SKM-1 treated with dmso at 0.1 percent for 144 hours (cell line): ENCODE measurements at regions not wholly inside any gene's neighbourhood (a gene's known extent, or its start where the extent isn't known, plus 50 kb on each side); places are given as distances from the start of the nearest gene placed in this dataset.
"Not testable (repeated sequence)": the region's sequence is repeated elsewhere in the genome, so short reads cannot be mapped to it uniquely, and the experiment has no call there.

Experiments used
- DNase-seq: peaks from one replicate; lab custom pipeline; 2025; ENCODE audit not compliant: unreplicated experiment; lab: John Stamatoyannopoulos, UW

GRCh38 chrX:90337161-90337560 lies 415.5 kb downstream of the TGIF2LX start:
- DNase-seq: not testable (repeated sequence)

GRCh38 chrX:90369632-90370031 lies 447.9 kb downstream of the TGIF2LX start:
- not testable (repeated sequence) for DNase-seq

DNA sequence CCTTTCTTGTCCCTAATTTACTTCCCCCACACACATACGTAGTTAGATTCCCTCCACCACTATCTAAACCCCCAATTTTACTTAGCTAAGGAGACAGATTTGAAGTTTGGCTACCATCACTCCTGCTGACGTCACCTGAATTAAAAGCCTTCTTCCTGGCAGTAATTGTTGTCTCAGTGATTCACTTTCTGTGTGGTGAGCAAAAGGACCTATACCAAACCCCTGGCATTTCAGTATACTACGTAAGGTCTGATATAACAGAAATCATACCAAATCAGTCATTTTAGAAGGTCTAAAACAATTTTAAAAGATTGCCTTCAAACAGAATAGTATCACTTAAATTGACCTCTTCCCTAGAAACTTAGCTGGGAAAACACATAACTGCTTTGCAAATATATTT lies 476.3 kb downstream of the TGIF2LX start:
- not testable (repeated sequence) for DNase-seq

- not testable (repeated sequence) for DNase-seq
Measured at GRCh38 chrX:90402169-90402568, 480.5 kb downstream of the TGIF2LX start.

DNA sequence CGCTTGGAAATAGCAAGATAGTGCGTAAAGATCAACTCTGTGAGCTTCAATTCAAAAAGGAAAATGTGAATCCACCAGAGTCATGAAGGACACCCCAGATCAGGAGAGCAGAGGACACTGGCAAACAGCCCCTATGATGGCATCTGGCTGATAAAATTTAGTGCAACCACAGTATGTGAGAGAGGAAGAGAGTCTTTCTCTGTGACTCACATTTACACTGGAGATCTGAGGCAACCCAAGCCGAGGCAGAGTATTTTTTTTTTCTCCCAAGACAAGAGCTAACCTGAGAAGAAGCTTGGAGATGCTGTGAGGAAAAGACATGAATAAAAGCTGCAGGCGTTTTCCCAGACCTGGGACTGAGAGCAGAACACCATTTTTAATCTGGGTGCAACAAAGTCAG lies 482.2 kb downstream of the TGIF2LX start:
- DNase-seq: not testable (repeated sequence)

- not testable (repeated sequence) for DNase-seq
Measured at GRCh38 chrX:90404846-90405436, 483.2 kb downstream of the TGIF2LX start.

DNA sequence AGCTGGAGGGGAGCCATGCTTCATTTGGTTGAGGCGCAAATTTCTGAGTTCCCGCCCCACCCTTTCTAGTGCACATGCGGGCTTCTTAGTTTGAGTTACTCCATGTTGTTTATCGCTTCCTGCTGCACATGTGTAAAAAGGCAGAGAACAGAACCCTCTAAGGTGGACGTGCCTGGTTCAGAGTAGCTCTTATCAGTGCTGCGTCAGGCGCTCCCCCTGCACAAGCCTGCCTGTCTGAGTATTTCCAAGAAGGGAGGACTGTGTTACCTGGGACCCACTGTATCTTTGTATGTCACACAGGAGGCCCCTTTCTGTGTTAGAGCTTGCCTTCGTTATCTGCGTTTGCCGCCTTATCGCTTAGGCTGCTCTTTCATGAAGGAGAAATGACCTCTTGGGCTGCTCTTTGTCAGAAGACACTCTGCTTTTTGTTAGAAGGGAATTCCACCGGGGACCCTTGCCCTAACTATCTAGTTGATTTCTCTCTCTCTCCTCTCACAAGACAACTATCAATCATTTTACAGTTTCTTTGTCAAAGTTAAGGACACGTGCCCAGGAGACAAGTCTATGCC lies 532.1 kb downstream of the TGIF2LX start:
- not testable (repeated sequence) for DNase-seq

- peak; percentile 18 for DNase-seq
Measured at GRCh38 chrX:90458071-90458899, 536.6 kb downstream of the TGIF2LX start.

DNA sequence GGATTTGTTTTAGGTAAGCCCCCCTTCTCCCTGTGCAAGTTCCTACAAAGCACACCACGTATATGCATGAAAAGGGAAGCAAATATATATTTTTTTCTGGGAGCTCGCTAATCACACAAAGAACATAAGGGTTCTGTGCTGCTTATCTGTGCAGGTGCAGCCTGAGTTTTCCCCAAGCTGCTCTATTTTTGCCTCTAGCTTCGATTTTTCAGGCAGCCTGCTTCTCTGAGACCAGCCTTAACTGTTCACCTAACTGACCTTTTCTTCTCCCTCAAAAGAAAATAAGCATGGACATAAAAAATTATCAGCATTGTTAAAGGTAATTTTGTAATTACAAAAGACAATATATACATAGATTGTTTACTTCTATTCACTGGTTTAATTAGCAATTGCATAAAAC lies 552.7 kb downstream of the TGIF2LX start:
- DNase-seq: not testable (repeated sequence)

- DNase-seq: not testable (repeated sequence)
Measured at GRCh38 chrX:90485406-90485805, 563.7 kb downstream of the TGIF2LX start.

DNA sequence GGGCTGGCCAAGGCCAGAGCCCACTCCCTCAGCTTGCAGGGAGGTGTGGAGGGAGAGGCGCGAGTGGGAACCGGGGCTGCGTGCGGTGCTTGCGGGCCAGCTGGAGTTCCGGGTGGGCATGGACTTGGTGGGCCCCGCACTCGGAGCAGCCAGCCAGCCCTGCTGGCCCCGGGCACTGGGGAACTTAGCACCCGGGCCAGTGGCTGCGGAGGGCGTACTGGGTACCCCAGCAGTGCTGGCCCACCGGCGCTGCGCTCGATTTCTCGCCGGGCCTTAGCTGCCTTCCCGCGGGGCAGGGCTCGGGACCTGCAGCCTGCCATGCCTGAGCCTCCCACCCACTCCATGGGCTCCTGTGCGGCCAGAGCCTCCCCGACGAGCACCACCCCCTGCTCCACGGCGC lies 599.6 kb downstream of the TGIF2LX start:
- not testable (repeated sequence) for DNase-seq

- DNase-seq: not testable (repeated sequence)
Measured at GRCh38 chrX:90524383-90524968, 602.8 kb downstream of the TGIF2LX start.
